NCI-H2081 treated with DMSO at 0.1 percent for 48 hours (cell line): ENCODE measurements at regions not wholly inside any gene's neighbourhood (a gene's known extent, or its start where the extent isn't known, plus 50 kb on each side); places are given as distances from the start of the nearest gene placed in this dataset.

Source experiments
- DNase-seq: peaks from one replicate; lab custom pipeline; 2025; lab: John Stamatoyannopoulos, UW

GRCh38 chr1:239539051-239539450 is 152.7 kb downstream of the CHRM3 start:
- no peak for DNase-seq

GRCh38 chr1:239539812-239540211 is 153.4 kb downstream of the CHRM3 start:
- DNase-seq: no peak

- DNase-seq: no peak
Measured at GRCh38 chr1:239543873-239544272, 157.5 kb downstream of the CHRM3 start.

- no peak for DNase-seq
Measured at GRCh38 chr1:239545466-239545865, 159.1 kb downstream of the CHRM3 start.

GRCh38 chr1:239547987-239548386 is 161.6 kb downstream of the CHRM3 start:
- DNase-seq: no peak

GRCh38 chr1:239550178-239550577 is 163.8 kb downstream of the CHRM3 start:
- DNase-seq: no peak

- no peak for DNase-seq
Measured at GRCh38 chr1:239555350-239555749, 169.0 kb downstream of the CHRM3 start.

GRCh38 chr1:239558559-239558958 is 172.2 kb downstream of the CHRM3 start:
- DNase-seq: no peak

- DNase-seq: no peak
Measured at GRCh38 chr1:239558991-239559390, 172.6 kb downstream of the CHRM3 start.

- no peak for DNase-seq
Measured at GRCh38 chr1:239560921-239561320, 174.6 kb downstream of the CHRM3 start.

GRCh38 chr1:239562095-239562494 is 175.7 kb downstream of the CHRM3 start:
- DNase-seq: no peak

- DNase-seq: no peak
Measured at GRCh38 chr1:239563681-239564080, 177.3 kb downstream of the CHRM3 start.

GRCh38 chr1:239566074-239566473 is 179.7 kb downstream of the CHRM3 start:
- DNase-seq: no peak

- DNase-seq: no peak
Measured at GRCh38 chr1:239570878-239571277, 184.5 kb downstream of the CHRM3 start.

GRCh38 chr1:239572183-239572582 is 185.8 kb downstream of the CHRM3 start:
- DNase-seq: no peak

- DNase-seq: no peak
Measured at GRCh38 chr1:239574112-239574511, 187.7 kb downstream of the CHRM3 start.

- DNase-seq: no peak
Measured at GRCh38 chr1:239575113-239575512, 188.7 kb downstream of the CHRM3 start.

- DNase-seq: no peak
Measured at GRCh38 chr1:239583536-239583935, 197.2 kb downstream of the CHRM3 start.

GRCh38 chr1:239586128-239586527 is 199.8 kb downstream of the CHRM3 start:
- no peak for DNase-seq

- DNase-seq: no peak
Measured at GRCh38 chr1:239587066-239587465, 200.7 kb downstream of the CHRM3 start.

- no peak for DNase-seq
Measured at GRCh38 chr1:239587574-239588369, 201.4 kb downstream of the CHRM3 start.

GRCh38 chr1:239590556-239590955 is 204.2 kb downstream of the CHRM3 start:
- no peak for DNase-seq

GRCh38 chr1:239593527-239593926 is 207.2 kb downstream of the CHRM3 start:
- no peak for DNase-seq

- DNase-seq: no peak
Measured at GRCh38 chr1:239600588-239600987, 214.2 kb downstream of the CHRM3 start.
